A673 (cell line): ENCODE measurements at regions not wholly inside any gene's neighbourhood (a gene's known extent, or its start where the extent isn't known, plus 50 kb on each side); places are given as distances from the start of the nearest gene placed in this dataset.

Experiments used
- CTCF ChIP-seq: fragments of 300-800, 200-600 bp; sonication (generic); conservative IDR thresholded peaks from 2 replicates; pipeline ENCODE4 v1.5.1; 2017; ENCODE audit warnings: low read depth, mild to moderate bottlenecking, antibody characterized with exemption, low read length, moderate library complexity, mixed read lengths
- EZH2 ChIP-seq: fragments of 200-600 bp; sonication (generic); IDR thresholded peaks from 2 replicates; pipeline ENCODE4 v1.6.1; 2017; ENCODE audit warnings: borderline replicate concordance, low read depth, mild to moderate bottlenecking, mixed read lengths, antibody characterized with exemption, low read length; ENCODE audit not compliant: poor library complexity, severe bottlenecking

GRCh38 chr15:61640756-61641155 lies 411.7 kb upstream of the RORA start:
- TF ChIP-seq CTCF (no peak), EZH2 (no peak)
